Adrenal gland (tissue), 5 donors: ENCODE measurements at regions not wholly inside any gene's neighbourhood (a gene's known extent, or its start where the extent isn't known, plus 50 kb on each side); places are given as distances from the start of the nearest gene placed in this dataset.

Source experiments
- POLR2A ChIP-seq, 2 donors: fragments of 450-650 bp; IDR thresholded peaks; one replicate each; pipeline ENCODE4 v1.6.1; 2017; ENCODE audit warnings: antibody characterized with exemption in 2 of 2, mild to moderate bottlenecking in 2 of 2, moderate library complexity in 1 of 2
- TF ChIP-seq, protein P1 (sequence below), 6 experiments: fragments of 450-650 bp in 4 of 6; fragments of 200-600 bp in 2 of 6; sonication (generic) in 1 of 6; IDR thresholded peaks; 1 replicate in 5 of 6; 2 replicates in 1 of 6; pipeline versions ENCODE4 v1.5.1 to v1.8.0; 2016 to 2021; ENCODE audit warnings: antibody characterized with exemption in 6 of 6, mild to moderate bottlenecking in 2 of 6, moderate library complexity in 1 of 6
- donor health status: DM: no; HTN: no; CAD: no.

GRCh38 chr15:69610858-69611257, 158.2 kb downstream of the RPLP1 start:
- TF ChIP-seq, protein P1, sequence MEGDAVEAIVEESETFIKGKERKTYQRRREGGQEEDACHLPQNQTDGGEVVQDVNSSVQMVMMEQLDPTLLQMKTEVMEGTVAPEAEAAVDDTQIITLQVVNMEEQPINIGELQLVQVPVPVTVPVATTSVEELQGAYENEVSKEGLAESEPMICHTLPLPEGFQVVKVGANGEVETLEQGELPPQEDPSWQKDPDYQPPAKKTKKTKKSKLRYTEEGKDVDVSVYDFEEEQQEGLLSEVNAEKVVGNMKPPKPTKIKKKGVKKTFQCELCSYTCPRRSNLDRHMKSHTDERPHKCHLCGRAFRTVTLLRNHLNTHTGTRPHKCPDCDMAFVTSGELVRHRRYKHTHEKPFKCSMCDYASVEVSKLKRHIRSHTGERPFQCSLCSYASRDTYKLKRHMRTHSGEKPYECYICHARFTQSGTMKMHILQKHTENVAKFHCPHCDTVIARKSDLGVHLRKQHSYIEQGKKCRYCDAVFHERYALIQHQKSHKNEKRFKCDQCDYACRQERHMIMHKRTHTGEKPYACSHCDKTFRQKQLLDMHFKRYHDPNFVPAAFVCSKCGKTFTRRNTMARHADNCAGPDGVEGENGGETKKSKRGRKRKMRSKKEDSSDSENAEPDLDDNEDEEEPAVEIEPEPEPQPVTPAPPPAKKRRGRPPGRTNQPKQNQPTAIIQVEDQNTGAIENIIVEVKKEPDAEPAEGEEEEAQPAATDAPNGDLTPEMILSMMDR (IDR thresholded peaks at IDR 0.05): no peak
- no peak for TF ChIP-seq POLR2A (IDR thresholded peaks at IDR 0.05)
